Sigmoid colon (tissue), 4 donors: ENCODE measurements at regions not wholly inside any gene's neighbourhood (a gene's known extent, or its start where the extent isn't known, plus 50 kb on each side); places are given as distances from the start of the nearest gene placed in this dataset.

ENCODE experiments used
- POLR2AphosphoS5 ChIP-seq, 4 donors: sonication (generic); formaldehyde crosslinking; IDR thresholded peaks; one replicate each; pipeline ENCODE4 v1.6.1; 2017; ENCODE audit warnings: antibody characterized with exemption in 4 of 4
- TF ChIP-seq, protein P1 (sequence below), 4 experiments: fragments of 450-650 bp in 3 of 4; fragments of 200-600 bp in 1 of 4; IDR thresholded peaks; one replicate each; pipeline ENCODE4 v1.5.1; 2016 to 2019; ENCODE audit warnings: antibody characterized with exemption in 4 of 4, mild to moderate bottlenecking in 3 of 4, moderate library complexity in 2 of 4

DNA sequence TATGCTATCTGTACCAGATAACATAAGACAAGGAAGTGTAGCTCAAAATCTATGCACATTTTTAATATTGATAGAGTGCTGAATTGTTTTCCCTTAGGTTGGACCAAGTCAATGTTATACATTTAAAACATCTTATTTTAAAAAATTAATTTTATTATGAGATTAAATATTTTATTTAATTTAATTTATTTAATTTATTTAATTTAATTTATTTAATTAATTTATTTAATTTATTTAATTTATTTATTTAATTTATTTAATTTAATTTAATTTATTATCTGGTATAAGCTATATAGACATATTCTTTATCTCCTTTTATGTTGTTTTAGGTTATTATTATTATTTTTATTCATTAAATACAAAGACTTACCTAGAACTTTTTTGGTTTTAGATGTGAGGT lies 551.7 kb upstream of the LRRTM1 start:
- TF ChIP-seq POLR2AphosphoS5 (IDR thresholded peaks at IDR 0.05) = no peak
- TF ChIP-seq, protein P1, sequence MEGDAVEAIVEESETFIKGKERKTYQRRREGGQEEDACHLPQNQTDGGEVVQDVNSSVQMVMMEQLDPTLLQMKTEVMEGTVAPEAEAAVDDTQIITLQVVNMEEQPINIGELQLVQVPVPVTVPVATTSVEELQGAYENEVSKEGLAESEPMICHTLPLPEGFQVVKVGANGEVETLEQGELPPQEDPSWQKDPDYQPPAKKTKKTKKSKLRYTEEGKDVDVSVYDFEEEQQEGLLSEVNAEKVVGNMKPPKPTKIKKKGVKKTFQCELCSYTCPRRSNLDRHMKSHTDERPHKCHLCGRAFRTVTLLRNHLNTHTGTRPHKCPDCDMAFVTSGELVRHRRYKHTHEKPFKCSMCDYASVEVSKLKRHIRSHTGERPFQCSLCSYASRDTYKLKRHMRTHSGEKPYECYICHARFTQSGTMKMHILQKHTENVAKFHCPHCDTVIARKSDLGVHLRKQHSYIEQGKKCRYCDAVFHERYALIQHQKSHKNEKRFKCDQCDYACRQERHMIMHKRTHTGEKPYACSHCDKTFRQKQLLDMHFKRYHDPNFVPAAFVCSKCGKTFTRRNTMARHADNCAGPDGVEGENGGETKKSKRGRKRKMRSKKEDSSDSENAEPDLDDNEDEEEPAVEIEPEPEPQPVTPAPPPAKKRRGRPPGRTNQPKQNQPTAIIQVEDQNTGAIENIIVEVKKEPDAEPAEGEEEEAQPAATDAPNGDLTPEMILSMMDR (IDR thresholded peaks at IDR 0.05) = no peak
